ENCODE measurements at regions not wholly inside any gene's neighbourhood (a gene's known extent, or its start where the extent isn't known, plus 50 kb on each side); places are given as distances from the start of the nearest gene placed in this dataset.

DNA sequence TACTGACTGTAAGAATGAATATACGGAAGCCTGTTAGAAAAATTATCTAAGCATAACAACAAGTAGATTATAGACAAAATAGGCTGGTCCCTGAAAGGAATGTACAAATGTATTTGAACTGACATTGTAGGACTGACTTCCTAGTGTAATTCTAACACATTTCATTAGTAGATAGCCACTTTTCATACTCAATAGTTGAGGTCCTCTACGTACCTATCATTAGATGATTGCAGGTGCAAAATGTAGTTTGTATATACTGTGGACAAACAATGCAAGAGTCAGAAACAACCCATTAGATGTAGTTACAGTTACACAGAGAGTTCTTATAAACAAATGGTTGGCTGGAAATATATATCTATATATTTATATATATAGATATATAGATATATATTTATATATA, 402.3 kb upstream of the SLITRK6 start:
- Histone ChIP-seq H3K4me3 (ENCODE audit: insufficient read depth, low read length) (no peak overlapping the region), H3K4me2 (ENCODE audit: insufficient read depth, low read length) (no peak overlapping the region)
- TF ChIP-seq CTCF (IDR thresholded peaks at IDR 0.05; ENCODE audit: extremely low read depth, low read depth, low read length) = no peak

GRCh38 chr13:86193281-86193680, 394.1 kb upstream of the SLITRK6 start:
- Histone ChIP-seq H3K9me3 (ENCODE audit: low read depth, low read length) (no peaks in the 10 kb centered on the region), H3K4me3 (ENCODE audit: insufficient read depth, low read length) (no peak overlapping the region), H3K27ac (ENCODE audit: low read depth, low read length) (no peak overlapping the region), H3K36me3 (ENCODE audit: insufficient read depth, low read length) (no peaks in the 10 kb centered on the region), H3K79me2 (ENCODE audit: insufficient read depth, low read length) (no peaks in the 10 kb centered on the region), H3K4me2 (ENCODE audit: insufficient read depth, low read length) (no peak overlapping the region), H4K20me1 (ENCODE audit: insufficient read depth, low read length) (no peaks in the 10 kb centered on the region), H3K27me3 (ENCODE audit: insufficient read depth, low read length) (no peaks in the 10 kb centered on the region), H2AFZ (ENCODE audit: low read length) (no peak overlapping the region), H3K4me1 (ENCODE audit: insufficient read depth, low read length) (no peaks in the 10 kb centered on the region)
- no peak for DNase-seq (ENCODE audit: insufficient read length, low spot score, missing footprints)
- TF ChIP-seq CTCF (IDR thresholded peaks at IDR 0.05; ENCODE audit: extremely low read depth, low read depth, low read length) = no peak

More for the DNA sequence above, 402.3 kb upstream of the SLITRK6 start:
- no peaks in the 10 kb centered on the region for H3K4me1 ChIP-seq (ENCODE audit: insufficient read depth, low read length)
- H3K36me3 ChIP-seq (ENCODE audit: insufficient read depth, low read length) = no peaks in the 10 kb centered on the region
- H3K27me3 ChIP-seq (ENCODE audit: insufficient read depth, low read length) = no peaks in the 10 kb centered on the region
- no peaks in the 10 kb centered on the region for H4K20me1 ChIP-seq (ENCODE audit: insufficient read depth, low read length)
- DNase-seq (ENCODE audit: insufficient read length, low spot score, missing footprints) = no peak
- H2AFZ ChIP-seq (ENCODE audit: low read length) = no peak overlapping the region
- H3K9me3 ChIP-seq (ENCODE audit: low read depth, low read length) = no peaks in the 10 kb centered on the region
- no peak overlapping the region for H3K27ac ChIP-seq (ENCODE audit: low read depth, low read length)
- no peaks in the 10 kb centered on the region for H3K79me2 ChIP-seq (ENCODE audit: insufficient read depth, low read length)

GRCh38 chr13:86188170-86188569, 389.0 kb upstream of the SLITRK6 start:
- Histone ChIP-seq H3K27ac (ENCODE audit: low read depth, low read length) (no peak overlapping the region), H3K36me3 (ENCODE audit: insufficient read depth, low read length) (no peaks in the 10 kb centered on the region), H3K9me3 (ENCODE audit: low read depth, low read length) (no peaks in the 10 kb centered on the region), H2AFZ (ENCODE audit: low read length) (no peak overlapping the region), H3K4me1 (ENCODE audit: insufficient read depth, low read length) (no peaks in the 10 kb centered on the region), H3K4me3 (ENCODE audit: insufficient read depth, low read length) (no peak overlapping the region), H4K20me1 (ENCODE audit: insufficient read depth, low read length) (no peaks in the 10 kb centered on the region), H3K27me3 (ENCODE audit: insufficient read depth, low read length) (no peaks in the 10 kb centered on the region), H3K4me2 (ENCODE audit: insufficient read depth, low read length) (no peak overlapping the region), H3K79me2 (ENCODE audit: insufficient read depth, low read length) (no peaks in the 10 kb centered on the region)
- no peak for TF ChIP-seq CTCF (IDR thresholded peaks at IDR 0.05; ENCODE audit: extremely low read depth, low read depth, low read length)
- no peak for DNase-seq (ENCODE audit: insufficient read length, low spot score, missing footprints)

GRCh38 chr13:86185636-86186035, 386.4 kb upstream of the SLITRK6 start:
- no peak for TF ChIP-seq CTCF (IDR thresholded peaks at IDR 0.05; ENCODE audit: extremely low read depth, low read depth, low read length)
- no peak for DNase-seq (ENCODE audit: insufficient read length, low spot score, missing footprints)
- Histone ChIP-seq H3K79me2 (ENCODE audit: insufficient read depth, low read length) (no peaks in the 10 kb centered on the region), H3K27ac (ENCODE audit: low read depth, low read length) (no peak overlapping the region), H3K36me3 (ENCODE audit: insufficient read depth, low read length) (no peaks in the 10 kb centered on the region), H3K4me1 (ENCODE audit: insufficient read depth, low read length) (no peaks in the 10 kb centered on the region), H3K4me2 (ENCODE audit: insufficient read depth, low read length) (no peak overlapping the region), H2AFZ (ENCODE audit: low read length) (no peak overlapping the region), H3K4me3 (ENCODE audit: insufficient read depth, low read length) (no peak overlapping the region), H4K20me1 (ENCODE audit: insufficient read depth, low read length) (no peaks in the 10 kb centered on the region), H3K27me3 (ENCODE audit: insufficient read depth, low read length) (no peaks in the 10 kb centered on the region), H3K9me3 (ENCODE audit: low read depth, low read length) (no peaks in the 10 kb centered on the region)
